ENCODE measurements at regions not wholly inside any gene's neighbourhood (a gene's known extent, or its start where the extent isn't known, plus 50 kb on each side); places are given as distances from the start of the nearest gene placed in this dataset.

GRCh38 chr4:138097912-138098600 is 144.1 kb downstream of the SLC7A11 start (continued):
- TF ChIP-seq, protein P1, sequence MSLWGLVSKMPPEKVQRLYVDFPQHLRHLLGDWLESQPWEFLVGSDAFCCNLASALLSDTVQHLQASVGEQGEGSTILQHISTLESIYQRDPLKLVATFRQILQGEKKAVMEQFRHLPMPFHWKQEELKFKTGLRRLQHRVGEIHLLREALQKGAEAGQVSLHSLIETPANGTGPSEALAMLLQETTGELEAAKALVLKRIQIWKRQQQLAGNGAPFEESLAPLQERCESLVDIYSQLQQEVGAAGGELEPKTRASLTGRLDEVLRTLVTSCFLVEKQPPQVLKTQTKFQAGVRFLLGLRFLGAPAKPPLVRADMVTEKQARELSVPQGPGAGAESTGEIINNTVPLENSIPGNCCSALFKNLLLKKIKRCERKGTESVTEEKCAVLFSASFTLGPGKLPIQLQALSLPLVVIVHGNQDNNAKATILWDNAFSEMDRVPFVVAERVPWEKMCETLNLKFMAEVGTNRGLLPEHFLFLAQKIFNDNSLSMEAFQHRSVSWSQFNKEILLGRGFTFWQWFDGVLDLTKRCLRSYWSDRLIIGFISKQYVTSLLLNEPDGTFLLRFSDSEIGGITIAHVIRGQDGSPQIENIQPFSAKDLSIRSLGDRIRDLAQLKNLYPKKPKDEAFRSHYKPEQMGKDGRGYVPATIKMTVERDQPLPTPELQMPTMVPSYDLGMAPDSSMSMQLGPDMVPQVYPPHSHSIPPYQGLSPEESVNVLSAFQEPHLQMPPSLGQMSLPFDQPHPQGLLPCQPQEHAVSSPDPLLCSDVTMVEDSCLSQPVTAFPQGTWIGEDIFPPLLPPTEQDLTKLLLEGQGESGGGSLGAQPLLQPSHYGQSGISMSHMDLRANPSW (CRISPR knock-in tag; conservative IDR thresholded peaks at IDR 0.05; ENCODE audit: low read depth) = no peak
- TF ChIP-seq ZNF121 (CRISPR knock-in tag; IDR thresholded peaks at IDR 0.05) (no peak), ELF4 (CRISPR knock-in tag; IDR thresholded peaks at IDR 0.05; ENCODE audit: low read depth) (no peak), TEAD4 (CRISPR knock-in tag; IDR thresholded peaks at IDR 0.05) (no peak)
- TF ChIP-seq, protein P2, sequence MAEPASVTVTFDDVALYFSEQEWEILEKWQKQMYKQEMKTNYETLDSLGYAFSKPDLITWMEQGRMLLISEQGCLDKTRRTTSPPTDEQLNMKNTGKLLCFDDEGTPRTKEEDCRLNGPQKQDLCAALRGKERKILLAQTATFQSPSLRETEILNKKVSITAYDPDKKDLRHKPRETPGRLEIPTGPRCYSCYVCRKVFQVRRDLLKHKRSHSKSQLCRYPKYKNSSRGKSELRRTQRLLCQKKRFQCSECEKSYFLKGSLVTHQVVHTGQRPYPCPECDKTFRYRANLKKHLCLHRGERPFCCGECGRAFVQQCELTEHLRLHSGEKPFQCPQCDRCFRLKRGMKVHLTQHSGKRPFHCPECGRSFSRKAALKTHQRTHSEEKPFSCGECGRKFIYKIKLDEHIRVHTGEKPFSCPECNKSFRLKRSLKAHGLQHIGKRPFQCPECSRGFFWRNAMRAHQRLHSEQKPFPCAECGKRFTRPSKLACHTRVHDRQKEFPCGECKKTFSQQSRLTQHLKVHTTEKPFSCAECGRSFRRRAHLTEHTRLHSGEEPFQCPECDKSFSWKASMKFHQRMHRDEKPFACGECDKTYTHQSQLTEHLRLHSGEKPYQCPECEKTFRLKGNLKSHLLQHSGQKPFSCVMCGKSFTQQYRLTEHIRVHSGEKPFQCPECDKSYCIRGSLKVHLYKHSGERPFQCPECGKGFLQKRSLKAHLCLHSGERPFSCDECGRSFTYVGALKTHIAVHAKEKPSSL (CRISPR knock-in tag; conservative IDR thresholded peaks at IDR 0.05) = no peak
- TF ChIP-seq, protein P3, sequence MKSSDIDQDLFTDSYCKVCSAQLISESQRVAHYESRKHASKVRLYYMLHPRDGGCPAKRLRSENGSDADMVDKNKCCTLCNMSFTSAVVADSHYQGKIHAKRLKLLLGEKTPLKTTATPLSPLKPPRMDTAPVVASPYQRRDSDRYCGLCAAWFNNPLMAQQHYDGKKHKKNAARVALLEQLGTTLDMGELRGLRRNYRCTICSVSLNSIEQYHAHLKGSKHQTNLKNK (CRISPR knock-in tag; IDR thresholded peaks at IDR 0.05) = no peak

DNA sequence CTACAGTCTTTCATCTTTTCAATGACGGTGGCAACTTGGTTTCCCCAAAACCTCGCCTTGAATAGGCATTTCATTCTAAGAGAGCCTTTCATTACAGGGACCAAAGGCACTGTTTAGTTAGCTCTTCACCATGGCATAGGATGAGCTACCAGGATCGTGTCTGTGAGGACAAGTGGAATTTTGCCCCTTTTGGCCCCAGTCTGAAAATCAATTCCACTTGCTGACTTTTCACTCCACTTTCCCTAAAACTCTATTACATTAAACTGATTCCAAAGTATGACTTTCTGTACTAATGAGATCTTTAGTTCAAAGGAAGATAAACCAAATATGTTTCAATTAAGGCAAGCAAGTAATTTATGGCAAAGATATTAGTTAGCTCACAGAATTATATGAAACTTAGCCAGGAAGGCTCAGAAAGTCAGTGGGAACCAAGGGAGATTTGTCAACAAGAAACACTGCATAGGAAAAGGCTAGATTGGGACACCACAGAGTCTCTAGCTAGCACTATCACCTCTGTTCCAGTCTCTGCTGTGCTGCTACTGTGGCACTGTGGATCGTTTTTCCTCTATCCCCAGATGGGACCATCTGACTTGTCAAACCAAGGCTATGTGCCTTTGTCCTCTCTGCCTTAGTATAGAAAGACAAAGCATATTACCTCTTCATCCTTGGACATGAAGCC is 145.6 kb downstream of the SLC7A11 start:
- no peak overlapping the region for H3K4me3 Mint-ChIP-seq
- peaks cover 3% of the 10 kb centered on the region for H3K4me1 Mint-ChIP-seq
- ATAC-seq (no peak), DNase-seq (ENCODE audit: low spot score) (no peak)
- no peaks in the 10 kb centered on the region for H3K9me3 Mint-ChIP-seq
- H3K36me3 Mint-ChIP-seq = no peaks in the 10 kb centered on the region
- no peak overlapping the region for H3K27ac Mint-ChIP-seq
- ChIA-PET CTCF (interaction anchor here (0.6 kb wide), 1 partner anchor 1066 kb away, joined by 3 read pairs; no protein-coding TSS in a partner anchor), POLR2A (no interaction called here)
- no peaks in the 10 kb centered on the region for H3K27me3 Mint-ChIP-seq (ENCODE audit: low read depth)
- TF ChIP-seq GRHL2 (CRISPR knock-in tag; IDR thresholded peaks at IDR 0.05; ENCODE audit: insufficient replicate concordance, severe bottlenecking) (no peak), ZBTB21 (CRISPR knock-in tag; IDR thresholded peaks at IDR 0.05; ENCODE audit: borderline replicate concordance) (no peak), JUN (CRISPR knock-in tag; IDR thresholded peaks at IDR 0.05) (no peak), EMX1 (CRISPR knock-in tag; IDR thresholded peaks at IDR 0.05) (no peak), ZNF138 (CRISPR knock-in tag; conservative IDR thresholded peaks at IDR 0.05) (no peak), PRRX2 (CRISPR knock-in tag; IDR thresholded peaks at IDR 0.05) (no peak), CBFB (CRISPR knock-in tag; IDR thresholded peaks at IDR 0.05; ENCODE audit: low read depth) (no peak), ZBTB43 (CRISPR knock-in tag; IDR thresholded peaks at IDR 0.05) (no peak), RORB (CRISPR knock-in tag; IDR thresholded peaks at IDR 0.05) (no peak), ATF1 (CRISPR knock-in tag; IDR thresholded peaks at IDR 0.05) (no peak), GTF2I (CRISPR knock-in tag; conservative IDR thresholded peaks at IDR 0.05) (no peak), MAX (CRISPR knock-in tag; IDR thresholded peaks at IDR 0.05) (no peak), FOXJ3 (CRISPR knock-in tag; IDR thresholded peaks at IDR 0.05; ENCODE audit: borderline replicate concordance) (no peak), SMAD3 (CRISPR knock-in tag; IDR thresholded peaks at IDR 0.05; ENCODE audit: borderline replicate concordance) (no peak)
- TF ChIP-seq, protein P4, sequence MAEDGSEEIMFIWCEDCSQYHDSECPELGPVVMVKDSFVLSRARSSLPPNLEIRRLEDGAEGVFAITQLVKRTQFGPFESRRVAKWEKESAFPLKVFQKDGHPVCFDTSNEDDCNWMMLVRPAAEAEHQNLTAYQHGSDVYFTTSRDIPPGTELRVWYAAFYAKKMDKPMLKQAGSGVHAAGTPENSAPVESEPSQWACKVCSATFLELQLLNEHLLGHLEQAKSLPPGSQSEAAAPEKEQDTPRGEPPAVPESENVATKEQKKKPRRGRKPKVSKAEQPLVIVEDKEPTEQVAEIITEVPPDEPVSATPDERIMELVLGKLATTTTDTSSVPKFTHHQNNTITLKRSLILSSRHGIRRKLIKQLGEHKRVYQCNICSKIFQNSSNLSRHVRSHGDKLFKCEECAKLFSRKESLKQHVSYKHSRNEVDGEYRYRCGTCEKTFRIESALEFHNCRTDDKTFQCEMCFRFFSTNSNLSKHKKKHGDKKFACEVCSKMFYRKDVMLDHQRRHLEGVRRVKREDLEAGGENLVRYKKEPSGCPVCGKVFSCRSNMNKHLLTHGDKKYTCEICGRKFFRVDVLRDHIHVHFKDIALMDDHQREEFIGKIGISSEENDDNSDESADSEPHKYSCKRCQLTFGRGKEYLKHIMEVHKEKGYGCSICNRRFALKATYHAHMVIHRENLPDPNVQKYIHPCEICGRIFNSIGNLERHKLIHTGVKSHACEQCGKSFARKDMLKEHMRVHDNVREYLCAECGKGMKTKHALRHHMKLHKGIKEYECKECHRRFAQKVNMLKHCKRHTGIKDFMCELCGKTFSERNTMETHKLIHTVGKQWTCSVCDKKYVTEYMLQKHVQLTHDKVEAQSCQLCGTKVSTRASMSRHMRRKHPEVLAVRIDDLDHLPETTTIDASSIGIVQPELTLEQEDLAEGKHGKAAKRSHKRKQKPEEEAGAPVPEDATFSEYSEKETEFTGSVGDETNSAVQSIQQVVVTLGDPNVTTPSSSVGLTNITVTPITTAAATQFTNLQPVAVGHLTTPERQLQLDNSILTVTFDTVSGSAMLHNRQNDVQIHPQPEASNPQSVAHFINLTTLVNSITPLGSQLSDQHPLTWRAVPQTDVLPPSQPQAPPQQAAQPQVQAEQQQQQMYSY (CRISPR knock-in tag; IDR thresholded peaks at IDR 0.05) = no peak
- TF ChIP-seq, protein P5, sequence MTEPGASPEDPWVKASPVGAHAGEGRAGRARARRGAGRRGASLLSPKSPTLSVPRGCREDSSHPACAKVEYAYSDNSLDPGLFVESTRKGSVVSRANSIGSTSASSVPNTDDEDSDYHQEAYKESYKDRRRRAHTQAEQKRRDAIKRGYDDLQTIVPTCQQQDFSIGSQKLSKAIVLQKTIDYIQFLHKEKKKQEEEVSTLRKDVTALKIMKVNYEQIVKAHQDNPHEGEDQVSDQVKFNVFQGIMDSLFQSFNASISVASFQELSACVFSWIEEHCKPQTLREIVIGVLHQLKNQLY (CRISPR knock-in tag; IDR thresholded peaks at IDR 0.05) = no peak
